Panc1 (cell line): ENCODE measurements at regions not wholly inside any gene's neighbourhood (a gene's known extent, or its start where the extent isn't known, plus 50 kb on each side); places are given as distances from the start of the nearest gene placed in this dataset.

ENCODE experiments used
- POLR2AphosphoS5 ChIP-seq: IDR thresholded peaks from 2 replicates; pipeline ENCODE4 v1.6.1; 2012; ENCODE audit warnings: mild to moderate bottlenecking, low read depth, low read length, moderate library complexity
- SIN3A ChIP-seq: IDR thresholded peaks from 2 replicates; pipeline ENCODE4 v1.6.1; 2012; ENCODE audit warnings: low read depth, mild to moderate bottlenecking, low read length, moderate library complexity, borderline replicate concordance; ENCODE audit not compliant: insufficient read depth
- TCF7L2 ChIP-seq: IDR thresholded peaks from 2 replicates; pipeline ENCODE4 v1.6.1; 2011; ENCODE audit warnings: mild to moderate bottlenecking, low read depth, low read length, inconsistent platforms
- TF ChIP-seq, protein P1 (sequence below): fragments of 450-650 bp; IDR thresholded peaks from 2 replicates; pipeline ENCODE4 v1.5.1; 2017; ENCODE audit warnings: mild to moderate bottlenecking
- TF ChIP-seq, protein P2 (sequence below), 2 experiments: IDR thresholded peaks; 2 replicates each; pipeline ENCODE4 v1.6.1; 2011 to 2012; ENCODE audit warnings: low read depth in 2 of 2, control low read depth in 1 of 2, low read length in 1 of 2, mild to moderate bottlenecking in 1 of 2, moderate library complexity in 1 of 2; ENCODE audit not compliant: insufficient read depth in 1 of 2

DNA sequence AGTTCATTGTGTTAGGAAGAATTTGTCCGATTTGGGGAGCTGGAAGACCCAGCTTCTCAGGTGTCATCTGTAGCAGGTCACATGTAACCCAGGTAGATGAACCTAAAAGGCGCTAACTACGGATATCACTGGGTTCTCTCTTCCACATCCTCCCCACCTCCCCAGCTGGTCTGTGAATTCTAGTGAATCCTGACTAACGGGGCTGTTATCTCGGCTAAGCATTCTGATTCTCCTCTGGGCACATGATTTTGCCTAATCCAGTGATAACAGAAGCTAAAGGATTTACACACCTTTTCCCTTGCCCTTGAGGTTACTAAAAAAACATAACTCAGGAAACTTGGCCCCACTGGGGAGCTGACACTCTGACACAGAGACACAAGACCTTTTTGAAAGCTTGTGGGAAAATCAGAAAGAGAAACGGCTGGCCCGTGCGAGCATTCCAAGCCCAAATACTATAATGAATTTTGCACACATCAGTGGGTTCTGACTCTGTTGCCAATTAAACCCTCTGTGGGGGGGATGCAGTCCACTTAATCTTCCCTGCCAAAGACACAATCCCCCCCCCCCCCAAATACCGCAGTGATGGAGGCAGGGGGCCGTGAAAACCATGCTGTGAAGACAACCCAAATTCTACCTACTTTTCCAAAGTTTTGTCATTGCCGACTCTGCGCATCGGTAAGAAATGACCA is 81.0 kb upstream of the FZD10 start:
- TF ChIP-seq, protein P1, sequence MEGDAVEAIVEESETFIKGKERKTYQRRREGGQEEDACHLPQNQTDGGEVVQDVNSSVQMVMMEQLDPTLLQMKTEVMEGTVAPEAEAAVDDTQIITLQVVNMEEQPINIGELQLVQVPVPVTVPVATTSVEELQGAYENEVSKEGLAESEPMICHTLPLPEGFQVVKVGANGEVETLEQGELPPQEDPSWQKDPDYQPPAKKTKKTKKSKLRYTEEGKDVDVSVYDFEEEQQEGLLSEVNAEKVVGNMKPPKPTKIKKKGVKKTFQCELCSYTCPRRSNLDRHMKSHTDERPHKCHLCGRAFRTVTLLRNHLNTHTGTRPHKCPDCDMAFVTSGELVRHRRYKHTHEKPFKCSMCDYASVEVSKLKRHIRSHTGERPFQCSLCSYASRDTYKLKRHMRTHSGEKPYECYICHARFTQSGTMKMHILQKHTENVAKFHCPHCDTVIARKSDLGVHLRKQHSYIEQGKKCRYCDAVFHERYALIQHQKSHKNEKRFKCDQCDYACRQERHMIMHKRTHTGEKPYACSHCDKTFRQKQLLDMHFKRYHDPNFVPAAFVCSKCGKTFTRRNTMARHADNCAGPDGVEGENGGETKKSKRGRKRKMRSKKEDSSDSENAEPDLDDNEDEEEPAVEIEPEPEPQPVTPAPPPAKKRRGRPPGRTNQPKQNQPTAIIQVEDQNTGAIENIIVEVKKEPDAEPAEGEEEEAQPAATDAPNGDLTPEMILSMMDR = no peak
- no peak for TF ChIP-seq SIN3A
- TF ChIP-seq POLR2AphosphoS5 = no peak
- TF ChIP-seq, protein P2, sequence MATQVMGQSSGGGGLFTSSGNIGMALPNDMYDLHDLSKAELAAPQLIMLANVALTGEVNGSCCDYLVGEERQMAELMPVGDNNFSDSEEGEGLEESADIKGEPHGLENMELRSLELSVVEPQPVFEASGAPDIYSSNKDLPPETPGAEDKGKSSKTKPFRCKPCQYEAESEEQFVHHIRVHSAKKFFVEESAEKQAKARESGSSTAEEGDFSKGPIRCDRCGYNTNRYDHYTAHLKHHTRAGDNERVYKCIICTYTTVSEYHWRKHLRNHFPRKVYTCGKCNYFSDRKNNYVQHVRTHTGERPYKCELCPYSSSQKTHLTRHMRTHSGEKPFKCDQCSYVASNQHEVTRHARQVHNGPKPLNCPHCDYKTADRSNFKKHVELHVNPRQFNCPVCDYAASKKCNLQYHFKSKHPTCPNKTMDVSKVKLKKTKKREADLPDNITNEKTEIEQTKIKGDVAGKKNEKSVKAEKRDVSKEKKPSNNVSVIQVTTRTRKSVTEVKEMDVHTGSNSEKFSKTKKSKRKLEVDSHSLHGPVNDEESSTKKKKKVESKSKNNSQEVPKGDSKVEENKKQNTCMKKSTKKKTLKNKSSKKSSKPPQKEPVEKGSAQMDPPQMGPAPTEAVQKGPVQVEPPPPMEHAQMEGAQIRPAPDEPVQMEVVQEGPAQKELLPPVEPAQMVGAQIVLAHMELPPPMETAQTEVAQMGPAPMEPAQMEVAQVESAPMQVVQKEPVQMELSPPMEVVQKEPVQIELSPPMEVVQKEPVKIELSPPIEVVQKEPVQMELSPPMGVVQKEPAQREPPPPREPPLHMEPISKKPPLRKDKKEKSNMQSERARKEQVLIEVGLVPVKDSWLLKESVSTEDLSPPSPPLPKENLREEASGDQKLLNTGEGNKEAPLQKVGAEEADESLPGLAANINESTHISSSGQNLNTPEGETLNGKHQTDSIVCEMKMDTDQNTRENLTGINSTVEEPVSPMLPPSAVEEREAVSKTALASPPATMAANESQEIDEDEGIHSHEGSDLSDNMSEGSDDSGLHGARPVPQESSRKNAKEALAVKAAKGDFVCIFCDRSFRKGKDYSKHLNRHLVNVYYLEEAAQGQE (IDR thresholded peaks at IDR 0.05; ENCODE audit: insufficient read depth in 1 of 2, low read depth in 2 of 2, low read length in 1 of 2) = no peak
- no peak for TF ChIP-seq TCF7L2
